OCI-LY7 (cell line): ENCODE measurements at regions not wholly inside any gene's neighbourhood (a gene's known extent, or its start where the extent isn't known, plus 50 kb on each side); places are given as distances from the start of the nearest gene placed in this dataset.

Source experiments
- EZH2phosphoT487 ChIP-seq: fragments of 200-600 bp; sonication (generic); IDR thresholded peaks from 2 replicates; pipeline ENCODE4 v1.6.1; 2018; ENCODE audit warnings: low read depth, borderline replicate concordance, mild to moderate bottlenecking, mixed run types, antibody characterized with exemption, low read length, moderate library complexity, mixed read lengths
- TF ChIP-seq, protein P1 (sequence below): fragments of 200-600 bp; sonication (generic); conservative IDR thresholded peaks from 2 replicates; pipeline ENCODE4 v1.5.1; 2014; ENCODE audit warnings: mild to moderate bottlenecking, antibody characterized with exemption, low read length, moderate library complexity, mixed read lengths

DNA sequence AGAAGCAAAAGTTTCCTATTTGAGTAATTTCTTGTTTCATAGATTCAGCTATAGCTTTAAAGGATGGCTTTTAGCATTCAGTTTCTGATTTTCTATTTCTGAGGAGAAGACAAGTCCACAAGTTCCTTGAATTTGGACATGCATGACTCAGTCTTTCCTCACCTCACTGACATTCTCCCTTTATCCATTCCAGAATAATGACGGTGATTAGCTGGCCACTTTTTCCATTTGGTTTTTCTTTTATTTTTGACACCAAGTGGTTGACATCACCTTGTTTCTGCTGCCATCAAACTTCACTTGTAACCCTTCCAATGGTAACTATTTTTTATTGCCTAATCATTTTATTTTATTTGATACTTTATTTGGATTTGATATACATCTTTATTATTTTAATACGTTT is 404.4 kb upstream of the KCNMB2 start:
- TF ChIP-seq, protein P1, sequence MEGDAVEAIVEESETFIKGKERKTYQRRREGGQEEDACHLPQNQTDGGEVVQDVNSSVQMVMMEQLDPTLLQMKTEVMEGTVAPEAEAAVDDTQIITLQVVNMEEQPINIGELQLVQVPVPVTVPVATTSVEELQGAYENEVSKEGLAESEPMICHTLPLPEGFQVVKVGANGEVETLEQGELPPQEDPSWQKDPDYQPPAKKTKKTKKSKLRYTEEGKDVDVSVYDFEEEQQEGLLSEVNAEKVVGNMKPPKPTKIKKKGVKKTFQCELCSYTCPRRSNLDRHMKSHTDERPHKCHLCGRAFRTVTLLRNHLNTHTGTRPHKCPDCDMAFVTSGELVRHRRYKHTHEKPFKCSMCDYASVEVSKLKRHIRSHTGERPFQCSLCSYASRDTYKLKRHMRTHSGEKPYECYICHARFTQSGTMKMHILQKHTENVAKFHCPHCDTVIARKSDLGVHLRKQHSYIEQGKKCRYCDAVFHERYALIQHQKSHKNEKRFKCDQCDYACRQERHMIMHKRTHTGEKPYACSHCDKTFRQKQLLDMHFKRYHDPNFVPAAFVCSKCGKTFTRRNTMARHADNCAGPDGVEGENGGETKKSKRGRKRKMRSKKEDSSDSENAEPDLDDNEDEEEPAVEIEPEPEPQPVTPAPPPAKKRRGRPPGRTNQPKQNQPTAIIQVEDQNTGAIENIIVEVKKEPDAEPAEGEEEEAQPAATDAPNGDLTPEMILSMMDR, result no peak
- no peak for TF ChIP-seq EZH2phosphoT487
